ENCODE measurements at regions not wholly inside any gene's neighbourhood (a gene's known extent, or its start where the extent isn't known, plus 50 kb on each side); places are given as distances from the start of the nearest gene placed in this dataset.
A peak's percentile ranks its signal among the peaks of the same experiment; 100 is the strongest.

- DNase-seq: no peak
- Histone ChIP-seq H3K4me1 (ENCODE audit: control insufficient read depth, insufficient read depth, low read length) (peaks cover 2% of the 10 kb centered on the region), H3K4me3 (ENCODE audit: low read length) (no peak overlapping the region), H3K36me3 (ENCODE audit: control insufficient read depth, insufficient read depth, low read length) (no peaks in the 10 kb centered on the region), H3K27me3 (ENCODE audit: control insufficient read depth, insufficient read depth, low read length) (peaks cover 13% of the 10 kb centered on the region), H3K9me3 (ENCODE audit: control insufficient read depth, low read depth, low read length) (no peaks in the 10 kb centered on the region), H3K27ac (ENCODE audit: low read length) (no peak overlapping the region)
- WGBS (ENCODE audit: insufficient coverage, low lambda C conversion rate): no CpG with 5 or more reads among the region's 3 CpGs
These were observed 327.4 kb downstream of the RPS24 start for GRCh38 chr10:78361031-78361430.

- Histone ChIP-seq H3K4me3 (ENCODE audit: low read length) (no peak overlapping the region), H3K27me3 (ENCODE audit: control insufficient read depth, insufficient read depth, low read length) (peaks cover 10% of the 10 kb centered on the region), H3K4me1 (ENCODE audit: control insufficient read depth, insufficient read depth, low read length) (peaks cover 6% of the 10 kb centered on the region), H3K36me3 (ENCODE audit: control insufficient read depth, insufficient read depth, low read length) (no peaks in the 10 kb centered on the region), H3K27ac (ENCODE audit: low read length) (no peak overlapping the region), H3K9me3 (ENCODE audit: control insufficient read depth, low read depth, low read length) (no peaks in the 10 kb centered on the region)
- DNase-seq: no peak
- WGBS (ENCODE audit: insufficient coverage, low lambda C conversion rate): no CpG with 5 or more reads among the region's 10 CpGs
These were observed 328.9 kb downstream of the RPS24 start for GRCh38 chr10:78362406-78363022.

- 100% methylated on average over 1 of the region's 4 CpGs for WGBS (ENCODE audit: insufficient coverage, low lambda C conversion rate)
- Histone ChIP-seq H3K27ac (ENCODE audit: low read length) (no peak overlapping the region), H3K9me3 (ENCODE audit: control insufficient read depth, low read depth, low read length) (no peaks in the 10 kb centered on the region), H3K27me3 (ENCODE audit: control insufficient read depth, insufficient read depth, low read length) (peaks cover 10% of the 10 kb centered on the region), H3K4me1 (ENCODE audit: control insufficient read depth, insufficient read depth, low read length) (peaks cover 6% of the 10 kb centered on the region), H3K4me3 (ENCODE audit: low read length) (no peak overlapping the region), H3K36me3 (ENCODE audit: control insufficient read depth, insufficient read depth, low read length) (no peaks in the 10 kb centered on the region)
- DNase-seq: no peak
These were observed 329.5 kb downstream of the RPS24 start for GRCh38 chr10:78363190-78363589.

- peak; percentile 37 to 43 for DNase-seq
- no CpG with 5 or more reads among the region's 4 CpGs for WGBS (ENCODE audit: insufficient coverage, low lambda C conversion rate)
These were observed 332.0 kb downstream of the RPS24 start for GRCh38 chr10:78365694-78366093.

GRCh38 chr10:78366663-78367411 is 333.2 kb downstream of the RPS24 start:
- WGBS (ENCODE audit: insufficient coverage, low lambda C conversion rate): no CpG with 5 or more reads among the region's 15 CpGs
- H3K27ac ChIP-seq (ENCODE audit: low read length): peak overlapping the region; percentile 3
- peak in 1 of 2 donors; percentile 15 for DNase-seq

More at GRCh38 chr10:78365694-78366093, 332.0 kb downstream of the RPS24 start:
- Histone ChIP-seq H3K27ac (ENCODE audit: low read length) (peak overlapping the region; percentile 12), H3K9me3 (ENCODE audit: control insufficient read depth, low read depth, low read length) (no peaks in the 10 kb centered on the region), H3K27me3 (ENCODE audit: control insufficient read depth, insufficient read depth, low read length) (no peaks in the 10 kb centered on the region), H3K36me3 (ENCODE audit: control insufficient read depth, insufficient read depth, low read length) (no peaks in the 10 kb centered on the region), H3K4me3 (ENCODE audit: low read length) (no peak overlapping the region), H3K4me1 (ENCODE audit: control insufficient read depth, insufficient read depth, low read length) (peaks cover 4% of the 10 kb centered on the region)

GRCh38 chr10:78367751-78368150 is 334.1 kb downstream of the RPS24 start:
- peaks cover 3% of the 10 kb centered on the region for H3K27me3 ChIP-seq (ENCODE audit: control insufficient read depth, insufficient read depth, low read length)
- H3K4me3 ChIP-seq (ENCODE audit: low read length): no peak overlapping the region
- no CpG with 5 or more reads among the region's 2 CpGs for WGBS (ENCODE audit: insufficient coverage, low lambda C conversion rate)
- no peak for DNase-seq
- no peaks in the 10 kb centered on the region for H3K36me3 ChIP-seq (ENCODE audit: control insufficient read depth, insufficient read depth, low read length)
- H3K9me3 ChIP-seq (ENCODE audit: control insufficient read depth, low read depth, low read length): no peaks in the 10 kb centered on the region
- no peak overlapping the region for H3K27ac ChIP-seq (ENCODE audit: low read length)
- H3K4me1 ChIP-seq (ENCODE audit: control insufficient read depth, insufficient read depth, low read length): peaks cover 4% of the 10 kb centered on the region

More at GRCh38 chr10:78366663-78367411, 333.2 kb downstream of the RPS24 start:
- peaks cover 4% of the 10 kb centered on the region for H3K4me1 ChIP-seq (ENCODE audit: control insufficient read depth, insufficient read depth, low read length)
- no peak overlapping the region for H3K4me3 ChIP-seq (ENCODE audit: low read length)
- H3K9me3 ChIP-seq (ENCODE audit: control insufficient read depth, low read depth, low read length): no peaks in the 10 kb centered on the region
- peaks cover 3% of the 10 kb centered on the region for H3K27me3 ChIP-seq (ENCODE audit: control insufficient read depth, insufficient read depth, low read length)
- no peaks in the 10 kb centered on the region for H3K36me3 ChIP-seq (ENCODE audit: control insufficient read depth, insufficient read depth, low read length)

- WGBS (ENCODE audit: insufficient coverage, low lambda C conversion rate): no CpG with 5 or more reads among the region's 4 CpGs
- H3K27me3 ChIP-seq (ENCODE audit: control insufficient read depth, insufficient read depth, low read length): peaks cover 3% of the 10 kb centered on the region
- no peaks in the 10 kb centered on the region for H3K9me3 ChIP-seq (ENCODE audit: control insufficient read depth, low read depth, low read length)
- DNase-seq: no peak
- H3K27ac ChIP-seq (ENCODE audit: low read length): no peak overlapping the region
- H3K4me3 ChIP-seq (ENCODE audit: low read length): no peak overlapping the region
- H3K36me3 ChIP-seq (ENCODE audit: control insufficient read depth, insufficient read depth, low read length): no peaks in the 10 kb centered on the region
- H3K4me1 ChIP-seq (ENCODE audit: control insufficient read depth, insufficient read depth, low read length): peaks cover 4% of the 10 kb centered on the region
These were observed 337.5 kb downstream of the RPS24 start for GRCh38 chr10:78371136-78371535.

GRCh38 chr10:78372806-78373205 is 339.1 kb downstream of the RPS24 start:
- WGBS (ENCODE audit: insufficient coverage, low lambda C conversion rate): 80% methylated on average over 1 of the region's 6 CpGs
- Histone ChIP-seq H3K27ac (ENCODE audit: low read length) (no peak overlapping the region), H3K4me3 (ENCODE audit: low read length) (no peak overlapping the region), H3K36me3 (ENCODE audit: control insufficient read depth, insufficient read depth, low read length) (no peaks in the 10 kb centered on the region), H3K9me3 (ENCODE audit: control insufficient read depth, low read depth, low read length) (no peaks in the 10 kb centered on the region), H3K27me3 (ENCODE audit: control insufficient read depth, insufficient read depth, low read length) (peaks cover 3% of the 10 kb centered on the region), H3K4me1 (ENCODE audit: control insufficient read depth, insufficient read depth, low read length) (no peaks in the 10 kb centered on the region)
- DNase-seq: no peak

GRCh38 chr10:78374331-78375028 is 340.8 kb downstream of the RPS24 start:
- Histone ChIP-seq H3K4me3 (ENCODE audit: low read length) (no peak overlapping the region), H3K27ac (ENCODE audit: low read length) (no peak overlapping the region), H3K4me1 (ENCODE audit: control insufficient read depth, insufficient read depth, low read length) (no peaks in the 10 kb centered on the region), H3K27me3 (ENCODE audit: control insufficient read depth, insufficient read depth, low read length) (peaks cover 3% of the 10 kb centered on the region), H3K36me3 (ENCODE audit: control insufficient read depth, insufficient read depth, low read length) (no peaks in the 10 kb centered on the region), H3K9me3 (ENCODE audit: control insufficient read depth, low read depth, low read length) (no peaks in the 10 kb centered on the region)
- WGBS (ENCODE audit: insufficient coverage, low lambda C conversion rate): no CpG with 5 or more reads among the region's 9 CpGs
- DNase-seq: no peak

GRCh38 chr10:78375854-78376785 is 342.5 kb downstream of the RPS24 start:
- no peak overlapping the region for H3K4me3 ChIP-seq (ENCODE audit: low read length)
- no peaks in the 10 kb centered on the region for H3K9me3 ChIP-seq (ENCODE audit: control insufficient read depth, low read depth, low read length)
- no peak for DNase-seq
- H3K27ac ChIP-seq (ENCODE audit: low read length): no peak overlapping the region
- H3K27me3 ChIP-seq (ENCODE audit: control insufficient read depth, insufficient read depth, low read length): no peaks in the 10 kb centered on the region
- WGBS (ENCODE audit: insufficient coverage, low lambda C conversion rate): no CpG with 5 or more reads among the region's 17 CpGs
- H3K4me1 ChIP-seq (ENCODE audit: control insufficient read depth, insufficient read depth, low read length): no peaks in the 10 kb centered on the region
- no peaks in the 10 kb centered on the region for H3K36me3 ChIP-seq (ENCODE audit: control insufficient read depth, insufficient read depth, low read length)
